DND-41 (cell line): ENCODE measurements at regions not wholly inside any gene's neighbourhood (a gene's known extent, or its start where the extent isn't known, plus 50 kb on each side); places are given as distances from the start of the nearest gene placed in this dataset.
"Not testable (repeated sequence)": the region's sequence is repeated elsewhere in the genome, so short reads cannot be mapped to it uniquely, and the experiment has no call there.

Experiments
- ATAC-seq: fragments of 200-7000 bp; cut with Tn5 transposase; 3 replicates; pipeline ENCODE4 v1.9.1; 2021; ENCODE audit warnings: low read depth; ENCODE audit not compliant: insufficient read depth
- DNase-seq: peaks from one replicate; pipeline ENCODE4 v3.0.0-alpha.2; 2020
- H2AFZ ChIP-seq: 2 replicates; pipeline ENCODE4 v1.6.0; 2012; ENCODE audit warnings: low read depth, low read length
- H3K27ac ChIP-seq: 2 replicates; pipeline ENCODE4 v1.5.1; 2012; ENCODE audit warnings: low read length, inconsistent platforms
- H3K27me3 ChIP-seq: fragments of 200-600 bp; sonication (generic); 2 replicates; pipeline ENCODE4 v1.6.0; 2012; ENCODE audit warnings: low read length, mild to moderate bottlenecking, inconsistent platforms; ENCODE audit not compliant: insufficient read depth, poor library complexity
- H3K36me3 ChIP-seq: 2 replicates; pipeline ENCODE4 v1.5.1; 2012; ENCODE audit warnings: low read length, inconsistent platforms; ENCODE audit not compliant: insufficient read depth
- H3K4me1 ChIP-seq: 2 replicates; pipeline ENCODE4 v1.5.1; 2012; ENCODE audit warnings: mild to moderate bottlenecking, low read length; ENCODE audit not compliant: insufficient read depth
- H3K4me2 ChIP-seq: 2 replicates; pipeline ENCODE4 v1.6.0; 2012; ENCODE audit warnings: mild to moderate bottlenecking, moderate library complexity, low read length, inconsistent platforms; ENCODE audit not compliant: insufficient read depth
- H3K4me3 ChIP-seq, 2 experiments: fragments of 200-600 bp in 1 of 2; shearing (Covaris generic) in 1 of 2; 2 replicates each; pipeline ENCODE4 v1.5.1; 2012 to 2016; ENCODE audit warnings: inconsistent platforms in 2 of 2, low read length in 2 of 2, mild to moderate bottlenecking in 2 of 2, low read depth in 1 of 2, moderate library complexity in 1 of 2
- H3K79me2 ChIP-seq: 2 replicates; pipeline ENCODE4 v1.6.0; 2012; ENCODE audit warnings: low read length, inconsistent platforms; ENCODE audit not compliant: insufficient read depth
- H3K9ac ChIP-seq: 2 replicates; pipeline ENCODE4 v1.6.0; 2012; ENCODE audit warnings: low read depth, mild to moderate bottlenecking, inconsistent platforms, low read length, moderate library complexity
- H3K9me3 ChIP-seq: 2 replicates; pipeline ENCODE4 v1.5.1; 2012; ENCODE audit warnings: low read length, moderate library complexity, mild to moderate bottlenecking, inconsistent platforms; ENCODE audit not compliant: insufficient read depth, severe bottlenecking
- H4K20me1 ChIP-seq: 2 replicates; pipeline ENCODE4 v1.6.0; 2012; ENCODE audit warnings: low read length; ENCODE audit not compliant: insufficient read depth
- CTCF ChIP-seq: IDR thresholded peaks from 2 replicates; pipeline ENCODE4 v1.5.1; 2012; ENCODE audit warnings: borderline replicate concordance, low read length, moderate library complexity, mild to moderate bottlenecking; ENCODE audit not compliant: poor library complexity, severe bottlenecking; ENCODE audit errors: extremely low read depth
- EZH2 ChIP-seq: IDR thresholded peaks from 3 replicates; pipeline ENCODE4 v1.6.1; 2012; ENCODE audit warnings: borderline replicate concordance, low read depth, mild to moderate bottlenecking, moderate library complexity, low read length, inconsistent platforms; ENCODE audit not compliant: severe bottlenecking

- H2AFZ ChIP-seq: no peak overlapping the region
- no peak overlapping the region for H3K4me2 ChIP-seq
- no peak overlapping the region for H3K27ac ChIP-seq
- no peaks in the 10 kb centered on the region for H4K20me1 ChIP-seq
- TF ChIP-seq EZH2 (no peak), CTCF (no peak)
- H3K27me3 ChIP-seq: no peaks in the 10 kb centered on the region
- no peaks in the 10 kb centered on the region for H3K4me1 ChIP-seq
- no peaks in the 10 kb centered on the region for H3K9me3 ChIP-seq
- ATAC-seq (no peak), DNase-seq (no peak)
- no peak overlapping the region for H3K9ac ChIP-seq
- no peak overlapping the region for H3K4me3 ChIP-seq
- no peaks in the 10 kb centered on the region for H3K79me2 ChIP-seq
- no peaks in the 10 kb centered on the region for H3K36me3 ChIP-seq
Measured at GRCh38 chr5:89324990-89325389, 442.0 kb upstream of the MEF2C start.

- H3K4me3 ChIP-seq: no peak overlapping the region
- H3K79me2 ChIP-seq: no peaks in the 10 kb centered on the region
- no peak overlapping the region for H3K9ac ChIP-seq
- DNase-seq (no peak), ATAC-seq (no peak)
- TF ChIP-seq EZH2: no peak
- no peak for TF ChIP-seq CTCF
- no peaks in the 10 kb centered on the region for H3K9me3 ChIP-seq
- no peaks in the 10 kb centered on the region for H3K4me1 ChIP-seq
- no peak overlapping the region for H3K4me2 ChIP-seq
- no peak overlapping the region for H3K27ac ChIP-seq
- no peaks in the 10 kb centered on the region for H3K27me3 ChIP-seq
- H2AFZ ChIP-seq: no peak overlapping the region
- no peaks in the 10 kb centered on the region for H3K36me3 ChIP-seq
- H4K20me1 ChIP-seq: no peaks in the 10 kb centered on the region
Measured at GRCh38 chr5:89320421-89321277, 437.7 kb upstream of the MEF2C start.

- H3K4me3 ChIP-seq, ATAC-seq, H3K9ac ChIP-seq, H3K4me1 ChIP-seq, H4K20me1 ChIP-seq, H3K27ac ChIP-seq, H3K36me3 ChIP-seq, H2AFZ ChIP-seq, H3K27me3 ChIP-seq, H3K79me2 ChIP-seq, H3K9me3 ChIP-seq, DNase-seq, H3K4me2 ChIP-seq: not testable (repeated sequence)
Measured at GRCh38 chr5:89317838-89318237, 434.9 kb upstream of the MEF2C start.

GRCh38 chr5:89315286-89316100 is 432.5 kb upstream of the MEF2C start:
- Histone ChIP-seq H3K27ac (no peak overlapping the region), H3K4me3 (no peak overlapping the region), H2AFZ (no peak overlapping the region), H3K4me1 (no peaks in the 10 kb centered on the region), H3K27me3 (no peaks in the 10 kb centered on the region), H3K79me2 (no peaks in the 10 kb centered on the region), H4K20me1 (no peaks in the 10 kb centered on the region), H3K9ac (no peak overlapping the region), H3K9me3 (no peaks in the 10 kb centered on the region), H3K36me3 (no peaks in the 10 kb centered on the region), H3K4me2 (no peak overlapping the region)
- ATAC-seq (no peak), DNase-seq (no peak)
- TF ChIP-seq CTCF (no peak), EZH2 (no peak)
